NCI-H510A treated with DMSO at 0.1 percent for 48 hours (cell line): ENCODE measurements at regions not wholly inside any gene's neighbourhood (a gene's known extent, or its start where the extent isn't known, plus 50 kb on each side); places are given as distances from the start of the nearest gene placed in this dataset.

Source experiments
- DNase-seq: peaks from one replicate; lab custom pipeline; 2025; lab: John Stamatoyannopoulos, UW

- no peak for DNase-seq
These were observed 74.1 kb upstream of the POMGNT2 start for GRCh38 chr3:43180027-43180426.

- no peak for DNase-seq
These were observed 73.0 kb upstream of the POMGNT2 start for GRCh38 chr3:43178891-43179366.

GRCh38 chr3:43177085-43177484 is 71.2 kb upstream of the POMGNT2 start:
- DNase-seq, result no peak

DNA sequence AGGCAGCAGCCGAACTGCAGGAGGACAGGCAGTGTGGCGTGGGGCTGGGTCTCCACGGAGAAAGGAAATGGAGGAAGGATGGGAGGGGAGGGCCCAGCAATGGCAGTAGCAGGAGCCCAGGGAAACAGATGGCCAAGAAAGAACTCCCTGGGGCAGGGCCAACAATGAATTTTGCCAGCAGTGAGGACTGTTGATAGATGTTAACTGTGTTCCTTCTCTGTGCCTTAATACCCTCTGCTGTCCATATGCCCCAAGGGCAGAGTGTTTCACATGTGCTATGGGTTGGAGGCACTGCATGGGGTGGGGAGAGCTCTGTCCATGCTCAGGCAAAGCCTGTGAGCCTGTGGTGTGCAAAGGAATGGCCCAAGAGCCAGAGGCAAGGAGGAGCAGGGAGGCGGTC is 70.8 kb upstream of the POMGNT2 start:
- DNase-seq, result no peak

DNA sequence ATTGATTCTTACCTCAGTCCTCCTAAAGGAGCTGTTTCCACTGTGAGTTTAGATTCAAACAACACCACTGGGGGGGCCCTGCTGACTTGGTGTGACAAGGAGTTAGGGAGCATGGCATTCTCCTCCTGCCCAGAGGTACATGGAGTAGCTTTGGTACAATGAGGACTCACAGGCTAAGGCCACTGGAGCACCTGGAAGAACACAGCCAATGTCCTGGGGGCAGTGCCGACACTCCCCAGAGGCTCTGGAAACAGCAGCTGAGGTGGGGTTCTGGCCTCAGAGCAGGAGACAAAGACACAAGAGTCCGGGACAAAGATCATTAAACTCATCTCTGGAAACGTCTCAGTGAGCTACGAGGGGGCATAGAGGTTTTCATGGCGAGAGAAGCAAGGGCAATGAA is 69.7 kb upstream of the POMGNT2 start:
- DNase-seq, result no peak

GRCh38 chr3:43173949-43174348 is 68.1 kb upstream of the POMGNT2 start:
- DNase-seq, result no peak

DNA sequence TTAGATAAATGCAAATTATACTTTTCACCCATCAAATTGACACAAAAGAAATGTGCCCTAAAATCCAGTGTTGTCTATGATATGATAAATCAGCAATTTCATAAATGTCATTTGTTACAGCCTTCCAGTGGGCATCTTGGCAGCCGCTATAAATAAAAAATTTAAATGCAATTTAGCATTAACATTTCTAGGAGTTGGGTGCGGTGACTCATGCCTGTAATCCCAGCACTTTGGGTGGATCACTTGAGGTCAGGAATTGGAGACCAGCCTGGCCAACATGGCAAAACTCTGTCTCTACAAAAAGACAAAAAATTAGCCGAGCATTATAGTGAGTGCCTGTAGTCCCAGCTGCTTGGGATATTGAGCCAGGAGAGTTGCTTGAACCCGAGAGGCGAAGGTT is 65.9 kb upstream of the POMGNT2 start:
- no peak for DNase-seq

DNA sequence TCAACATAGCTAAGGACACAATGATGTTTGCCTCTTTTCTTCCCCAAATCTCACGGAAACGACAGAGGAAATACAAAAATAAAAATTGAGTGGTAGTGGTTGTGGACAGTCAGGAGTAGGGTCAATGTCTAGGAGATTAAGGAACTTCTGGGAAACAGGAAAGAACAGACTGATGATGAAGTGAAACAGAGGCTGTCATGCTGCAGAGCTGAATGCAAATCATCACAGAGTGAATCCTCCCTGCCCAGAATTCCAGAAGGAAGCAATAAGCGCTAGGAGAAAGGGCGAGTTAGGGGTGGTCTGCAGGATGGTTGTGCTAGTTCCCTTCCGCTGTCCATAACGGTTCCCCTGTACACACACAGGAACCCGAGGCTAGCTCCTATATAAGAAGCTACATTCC is 64.7 kb upstream of the POMGNT2 start:
- no peak for DNase-seq

DNA sequence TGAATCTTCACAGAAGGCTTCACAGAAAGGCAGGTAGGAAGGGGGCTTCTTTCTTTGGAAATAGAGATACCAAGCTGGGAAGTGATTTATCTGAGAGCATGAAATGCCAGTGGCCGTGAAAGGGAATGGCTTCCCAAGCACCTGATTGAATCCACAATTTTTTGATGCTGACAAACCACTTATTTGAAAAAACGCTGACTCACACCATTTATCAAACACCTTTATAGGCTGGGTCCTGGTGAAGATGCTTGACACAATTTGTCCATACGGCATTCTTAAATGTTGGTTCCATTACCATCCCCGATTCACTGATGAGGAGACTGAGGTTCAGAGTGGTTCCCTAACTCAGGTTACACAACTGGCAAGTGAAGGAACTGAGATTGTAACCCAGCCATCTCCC is 64.1 kb upstream of the POMGNT2 start:
- DNase-seq, result no peak

DNA sequence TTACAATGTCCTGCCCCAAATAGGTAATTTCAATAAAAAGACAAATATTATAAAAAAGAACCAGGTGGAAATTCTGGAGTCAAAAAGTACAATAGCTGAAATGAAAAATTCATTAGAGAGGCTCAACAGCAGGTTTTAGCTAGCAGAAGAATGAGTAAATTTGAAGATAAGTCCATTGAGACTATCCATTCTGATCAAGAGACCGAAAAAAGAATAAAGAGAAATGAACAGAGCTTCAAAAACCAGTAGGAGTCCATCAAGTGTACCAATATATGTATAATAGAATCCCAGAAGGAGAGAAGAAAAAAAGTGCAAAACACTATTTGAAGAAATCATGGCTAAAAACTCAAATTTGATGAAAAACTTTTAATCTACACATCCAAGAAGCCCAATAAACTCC is 60.5 kb upstream of the POMGNT2 start:
- DNase-seq, result no peak

DNA sequence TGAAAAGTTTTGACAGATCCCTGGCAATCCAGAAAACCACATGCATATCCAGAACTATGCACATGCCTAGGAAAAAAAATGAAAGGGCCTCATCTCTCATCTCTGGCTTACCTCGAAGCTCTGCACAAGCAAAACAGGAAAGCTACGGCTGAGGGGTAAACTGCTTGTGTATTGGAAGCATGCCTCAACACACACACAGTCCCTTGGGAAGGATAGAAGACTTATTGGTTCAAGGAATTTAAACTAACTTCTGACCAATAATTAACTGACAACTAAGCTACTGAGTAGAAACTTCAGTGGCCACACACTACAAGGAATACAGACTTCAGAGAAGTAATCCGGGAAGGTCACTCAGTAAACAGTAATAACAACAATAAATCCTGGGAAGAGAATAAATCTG is 59.9 kb upstream of the POMGNT2 start:
- DNase-seq, result no peak

- no peak for DNase-seq
These were observed 58.1 kb upstream of the POMGNT2 start for GRCh38 chr3:43163895-43164493.

GRCh38 chr3:43162230-43163084 is 56.6 kb upstream of the POMGNT2 start:
- DNase-seq, result no peak

DNA sequence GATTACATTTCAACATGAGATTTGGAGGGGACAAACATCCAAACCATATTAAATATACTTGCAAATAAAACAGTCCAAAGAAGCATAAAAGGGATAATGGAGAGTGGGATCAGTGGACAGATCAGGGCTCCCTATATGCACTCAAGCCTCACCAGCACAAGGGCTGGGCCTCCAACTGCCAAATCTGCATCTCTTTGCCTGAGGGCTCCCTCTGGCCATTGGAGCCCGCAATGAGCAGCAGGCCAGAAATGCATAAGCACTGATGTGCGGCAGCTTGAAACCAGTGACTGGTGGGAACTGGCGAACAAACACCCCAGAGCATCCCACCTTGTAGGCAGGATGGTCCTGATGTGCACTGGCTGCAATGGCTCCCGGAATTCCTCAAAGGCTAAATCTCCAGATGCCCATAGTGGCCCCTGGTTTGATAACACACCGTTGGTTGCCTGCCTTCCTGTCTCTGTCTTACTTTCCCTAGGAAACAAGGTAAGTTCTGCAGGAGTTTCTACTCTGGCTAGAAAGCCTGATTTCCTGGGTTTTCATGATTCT is 55.9 kb upstream of the POMGNT2 start:
- DNase-seq, result no peak

GRCh38 chr3:43160664-43161063 is 54.8 kb upstream of the POMGNT2 start:
- DNase-seq, result no peak

- no peak for DNase-seq
These were observed 54.0 kb upstream of the POMGNT2 start for GRCh38 chr3:43159876-43160255.

- DNase-seq, result no peak
These were observed 53.4 kb upstream of the POMGNT2 start for GRCh38 chr3:43159131-43159875.

- DNase-seq, result no peak
These were observed 51.1 kb upstream of the POMGNT2 start for GRCh38 chr3:43156812-43157455.

DNA sequence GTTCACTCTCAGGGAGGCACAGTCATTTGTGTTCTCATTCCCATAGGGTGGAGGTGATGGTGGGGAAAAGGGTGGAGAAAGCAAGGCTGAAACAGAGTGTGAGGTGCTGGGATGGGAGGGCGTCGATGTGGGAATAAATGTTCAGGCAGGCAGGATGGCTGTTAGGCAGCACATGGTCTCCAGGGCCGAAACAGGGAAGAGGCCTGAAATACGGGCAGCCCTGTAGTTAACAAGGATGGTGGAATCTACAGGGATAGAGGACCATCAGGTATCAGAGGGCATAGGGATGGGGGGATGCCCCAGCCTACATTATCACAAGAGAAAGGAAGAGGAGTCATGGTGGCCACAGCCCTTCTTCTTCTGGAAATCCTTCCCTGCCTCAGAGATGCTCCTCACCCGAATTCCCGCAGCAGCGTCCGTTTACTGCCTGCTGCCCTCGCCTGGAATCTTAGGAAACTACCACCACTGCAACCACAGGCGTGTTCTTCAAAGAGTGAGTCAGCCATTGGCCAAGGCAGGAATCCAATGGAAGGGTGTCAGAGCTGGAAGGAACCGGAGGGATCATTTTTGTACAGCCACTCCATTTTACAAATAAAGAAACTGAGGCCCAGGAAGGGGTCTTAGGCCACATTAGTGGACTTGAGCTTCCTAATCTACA is 49.7 kb upstream of the POMGNT2 start:
- peak; percentile 11 for DNase-seq
